ENCODE measurements at regions not wholly inside any gene's neighbourhood (a gene's known extent, or its start where the extent isn't known, plus 50 kb on each side); places are given as distances from the start of the nearest gene placed in this dataset.

DNA sequence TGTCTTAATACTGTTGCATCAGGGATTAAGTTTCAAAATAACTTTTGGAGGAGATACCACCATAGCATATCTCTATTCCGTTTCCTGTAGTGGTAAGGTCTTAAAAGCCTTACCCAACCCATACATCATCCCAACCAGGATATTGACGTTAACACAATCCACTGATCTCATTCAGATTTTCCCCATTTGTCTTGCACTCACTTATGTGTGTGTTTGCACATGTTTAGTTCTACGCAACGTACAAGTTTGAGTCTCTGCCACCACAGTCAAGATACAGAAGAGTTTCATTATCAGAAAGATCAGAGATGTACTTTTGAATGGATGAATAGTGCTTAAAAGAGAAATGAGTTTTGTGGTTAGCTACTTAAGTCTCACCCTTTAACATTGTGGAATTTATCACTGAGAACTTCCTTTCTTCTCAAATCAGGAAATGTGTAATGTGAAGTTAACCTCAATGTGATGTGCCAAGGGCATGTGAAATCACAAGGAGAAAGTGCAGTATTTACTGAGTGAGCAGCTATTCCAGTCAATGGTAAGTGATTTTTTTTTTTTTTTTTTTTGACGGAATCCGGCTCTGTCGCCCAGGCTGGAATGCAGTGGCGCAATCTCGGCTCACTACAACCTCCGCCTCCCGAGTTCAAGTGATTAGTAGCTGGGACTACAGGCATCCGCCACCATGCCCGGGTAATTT is 69.2 kb upstream of the EPHA4 start:
- no peak overlapping the region for H2BK20ac ChIP-seq (ENCODE audit: low read depth, low read length)
- H3K18ac ChIP-seq (ENCODE audit: low read depth, low read length), result no peak overlapping the region
- no peak overlapping the region for H3K4me2 ChIP-seq (ENCODE audit: low read depth, low read length)
- H3K9me1 ChIP-seq (ENCODE audit: insufficient read depth, low read length), result no peaks in the 10 kb centered on the region
- H4K91ac ChIP-seq (ENCODE audit: insufficient read depth, low read depth, low read length), result no peak overlapping the region
- H4K8ac ChIP-seq (ENCODE audit: low read depth in 2 of 2, low read length in 2 of 2), result no peak overlapping the region
- no peaks in the 10 kb centered on the region for H3K79me1 ChIP-seq (ENCODE audit: low read depth in 1 of 2, low read length in 2 of 2)
- H3K4me1 ChIP-seq (ENCODE audit: control insufficient read depth, insufficient read depth, low read length), result no peaks in the 10 kb centered on the region
- intact Hi-C loops (cut with micrococcal nuclease), result no loop called here
- in situ Hi-C loops (cut with MboI; ENCODE audit: low sequenced_read_pairs), result no loop called here
- no peak overlapping the region for H2AFZ ChIP-seq (replicated peaks; ENCODE audit: low read length, poor library complexity)
- no peak overlapping the region for H2BK15ac ChIP-seq (ENCODE audit: low read depth, low read length)
- TF ChIP-seq FOS (IDR thresholded peaks at IDR 0.05; ENCODE audit: low read depth, low read length) (no peak), NFE2L2 (IDR thresholded peaks at IDR 0.05; ENCODE audit: low read depth, low read length) (no peak), BHLHE40 (IDR thresholded peaks at IDR 0.05; ENCODE audit: low read depth, low read length) (no peak), SMC3 (IDR thresholded peaks at IDR 0.05; ENCODE audit: low read depth, low read length) (no peak), MAFK (IDR thresholded peaks at IDR 0.05; ENCODE audit: low read depth, low read length) (no peak), RFX5 (IDR thresholded peaks at IDR 0.05; ENCODE audit: low read depth, low read length) (no peak), RAD21 (IDR thresholded peaks at IDR 0.05; ENCODE audit: low read length) (no peak), CEBPB (IDR thresholded peaks at IDR 0.05; ENCODE audit: low read depth, low read length) (no peak), ELK1 (IDR thresholded peaks at IDR 0.05; ENCODE audit: borderline replicate concordance, low read depth, low read length) (no peak), RCOR1 (IDR thresholded peaks at IDR 0.05; ENCODE audit: insufficient replicate concordance, low read length) (no peak), CHD1 (IDR thresholded peaks at IDR 0.05; ENCODE audit: low read depth, low read length) (no peak), USF2 (IDR thresholded peaks at IDR 0.05; ENCODE audit: low read depth, low read length) (no peak), MXI1 (IDR thresholded peaks at IDR 0.05; ENCODE audit: borderline replicate concordance, low read depth, low read length) (no peak)
- TF ChIP-seq, protein P1, sequence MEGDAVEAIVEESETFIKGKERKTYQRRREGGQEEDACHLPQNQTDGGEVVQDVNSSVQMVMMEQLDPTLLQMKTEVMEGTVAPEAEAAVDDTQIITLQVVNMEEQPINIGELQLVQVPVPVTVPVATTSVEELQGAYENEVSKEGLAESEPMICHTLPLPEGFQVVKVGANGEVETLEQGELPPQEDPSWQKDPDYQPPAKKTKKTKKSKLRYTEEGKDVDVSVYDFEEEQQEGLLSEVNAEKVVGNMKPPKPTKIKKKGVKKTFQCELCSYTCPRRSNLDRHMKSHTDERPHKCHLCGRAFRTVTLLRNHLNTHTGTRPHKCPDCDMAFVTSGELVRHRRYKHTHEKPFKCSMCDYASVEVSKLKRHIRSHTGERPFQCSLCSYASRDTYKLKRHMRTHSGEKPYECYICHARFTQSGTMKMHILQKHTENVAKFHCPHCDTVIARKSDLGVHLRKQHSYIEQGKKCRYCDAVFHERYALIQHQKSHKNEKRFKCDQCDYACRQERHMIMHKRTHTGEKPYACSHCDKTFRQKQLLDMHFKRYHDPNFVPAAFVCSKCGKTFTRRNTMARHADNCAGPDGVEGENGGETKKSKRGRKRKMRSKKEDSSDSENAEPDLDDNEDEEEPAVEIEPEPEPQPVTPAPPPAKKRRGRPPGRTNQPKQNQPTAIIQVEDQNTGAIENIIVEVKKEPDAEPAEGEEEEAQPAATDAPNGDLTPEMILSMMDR (conservative IDR thresholded peaks at IDR 0.05; ENCODE audit: low read depth, low read length), result no peak
- dilution Hi-C loops (cut with HindIII; ENCODE audit: low sequenced_read_pairs, unreplicated experiment), result no loop called here
- H2AK9ac ChIP-seq (replicated peaks; ENCODE audit: low read depth, low read length, poor library complexity), result no peak overlapping the region
- H3K36me3 ChIP-seq (ENCODE audit: control insufficient read depth, insufficient read depth, low read length), result no peaks in the 10 kb centered on the region
- H4K5ac ChIP-seq (ENCODE audit: low read depth, low read length), result no peak overlapping the region
- H3K4me3 ChIP-seq (ENCODE audit: insufficient read depth, low read depth, low read length), result no peak overlapping the region
- H3K9ac ChIP-seq (ENCODE audit: low read depth, low read length), result no peak overlapping the region
- no peak overlapping the region for H2BK5ac ChIP-seq (ENCODE audit: low read depth, low read length, poor library complexity, severe bottlenecking)
- no peak overlapping the region for H2BK120ac ChIP-seq (ENCODE audit: low read depth, low read length)
- H3K9me3 ChIP-seq (ENCODE audit: control insufficient read depth, insufficient read depth, low read length), result no peaks in the 10 kb centered on the region
- no peak overlapping the region for H3K23ac ChIP-seq (ENCODE audit: low read depth, low read length)
- no TSS peak for BruUV-seq (replicated peaks)
- no peaks in the 10 kb centered on the region for H4K20me1 ChIP-seq (ENCODE audit: insufficient read depth, low read length)
- no peak overlapping the region for H3K27ac ChIP-seq (ENCODE audit: insufficient read depth, low read length)
- DNase-seq (no peak), ATAC-seq (ENCODE audit: low read depth) (no peak)
- CTCF ChIA-PET, result no interaction called here
- WGBS, 2 experiments (ENCODE audit: extremely low coverage in 2 of 2, insufficient read length in 1 of 2), result no CpG with 5 or more reads among the region's 13 CpGs
- POLR2A ChIA-PET (ENCODE audit: unreplicated experiment), result no interaction called here
- H3K4ac ChIP-seq (ENCODE audit: low read depth, low read length), result no peak overlapping the region
- no peak overlapping the region for H3K56ac ChIP-seq (ENCODE audit: extremely low read depth, insufficient read depth, low read length)
- no peak overlapping the region for H2AK5ac ChIP-seq (ENCODE audit: low read depth, low read length)
- H3K27me3 ChIP-seq (ENCODE audit: control insufficient read depth, insufficient read depth, low read length), result no peaks in the 10 kb centered on the region
- H3K14ac ChIP-seq (replicated peaks; ENCODE audit: low read depth, low read length), result no peak overlapping the region
